LNCAP (cell line): ENCODE measurements at regions not wholly inside any gene's neighbourhood (a gene's known extent, or its start where the extent isn't known, plus 50 kb on each side); places are given as distances from the start of the nearest gene placed in this dataset.

ENCODE experiments used
- CTCF ChIP-seq: fragments of 450-650 bp; IDR thresholded peaks from 2 replicates; pipeline ENCODE4 v1.5.1; 2017; ENCODE audit warnings: mild to moderate bottlenecking

- TF ChIP-seq CTCF: no peak
These were observed 230.1 kb downstream of the DLEU7 start for GRCh38 chr13:50613356-50613831.

DNA sequence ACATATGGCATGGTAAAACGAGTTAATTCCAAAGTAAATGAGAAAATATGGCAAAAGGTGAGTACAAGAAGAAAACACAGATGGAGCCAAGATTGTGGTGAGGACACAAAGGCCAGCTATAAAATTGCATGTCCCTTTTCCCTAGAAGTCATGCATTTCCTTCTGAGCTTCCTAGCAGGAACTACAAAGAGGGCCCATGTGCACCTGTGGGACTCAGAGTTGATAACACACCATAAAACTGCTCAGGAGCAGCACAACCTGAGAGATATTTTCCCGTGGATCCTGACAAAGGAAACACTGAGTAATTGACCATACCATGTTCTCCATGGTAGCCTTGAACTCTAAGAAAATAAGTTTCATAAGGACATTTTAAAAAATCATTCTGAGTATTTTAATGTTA is 228.3 kb downstream of the DLEU7 start:
- no peak for TF ChIP-seq CTCF

DNA sequence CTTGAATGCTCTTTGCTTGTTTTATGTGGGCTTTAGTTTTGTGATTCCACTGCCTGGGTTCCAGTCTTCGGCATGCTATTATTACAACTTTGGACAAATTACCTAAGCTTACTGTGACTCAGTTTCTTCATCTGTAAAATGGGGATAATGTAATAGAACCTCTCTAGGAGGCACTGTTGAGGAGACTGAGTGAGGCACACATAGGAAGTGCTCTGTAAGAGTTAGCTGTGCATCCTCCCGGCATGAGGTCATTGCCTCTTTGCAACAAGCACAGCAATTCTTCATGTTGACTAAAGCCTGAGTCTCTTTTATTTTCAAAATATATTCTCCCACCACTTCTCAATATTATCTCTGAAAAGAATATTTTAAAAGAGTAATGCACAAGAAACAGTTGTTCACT is 227.4 kb downstream of the DLEU7 start:
- no peak for TF ChIP-seq CTCF

- TF ChIP-seq CTCF: no peak
These were observed 226.3 kb downstream of the DLEU7 start for GRCh38 chr13:50617134-50617721.

- no peak for TF ChIP-seq CTCF
These were observed 225.3 kb downstream of the DLEU7 start for GRCh38 chr13:50618206-50618605.

DNA sequence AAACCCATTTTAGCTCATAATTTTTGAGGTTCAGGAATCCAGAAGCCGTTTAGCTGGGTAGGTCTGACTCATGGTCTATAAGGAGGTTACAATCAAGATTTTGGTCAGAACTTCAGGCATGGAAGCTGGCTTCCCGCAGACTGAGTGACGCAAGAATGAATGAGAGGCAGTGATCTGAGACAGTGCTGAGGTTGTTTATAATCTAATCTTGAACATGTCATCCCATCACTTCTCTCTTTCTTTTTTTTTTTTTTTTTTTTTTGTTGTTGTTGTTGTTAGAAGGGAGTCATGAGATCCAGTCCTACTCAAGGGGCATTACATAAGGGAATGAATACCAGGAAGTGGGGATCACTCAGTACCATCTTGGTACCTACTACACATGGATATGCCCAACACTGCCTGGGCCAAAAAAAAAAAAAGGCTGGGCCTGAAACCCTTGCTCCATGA is 217.4 kb downstream of the DLEU7 start:
- TF ChIP-seq CTCF: no peak

GRCh38 chr13:50627111-50627510 is 216.4 kb downstream of the DLEU7 start:
- no peak for TF ChIP-seq CTCF

DNA sequence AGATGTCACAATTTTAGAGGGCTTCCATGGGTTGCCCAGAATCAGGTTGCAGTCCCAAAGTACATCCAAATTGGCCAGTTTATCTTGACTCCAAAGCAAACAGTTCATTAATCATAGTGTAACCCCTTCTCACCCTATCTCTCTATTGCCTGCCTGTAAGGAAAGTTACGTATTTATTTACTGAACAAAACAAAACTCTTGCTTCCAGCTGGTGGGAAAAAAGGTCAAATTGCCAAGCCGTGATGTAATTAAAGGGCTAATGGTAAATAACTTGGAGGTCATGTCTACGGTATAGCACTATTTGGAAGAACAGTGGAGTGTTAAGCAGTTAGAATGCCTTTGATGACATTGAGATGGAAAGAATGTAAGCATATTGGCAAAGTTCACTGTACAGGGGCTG is 214.0 kb downstream of the DLEU7 start:
- no peak for TF ChIP-seq CTCF
